A673 (cell line): ENCODE measurements at regions not wholly inside any gene's neighbourhood (a gene's known extent, or its start where the extent isn't known, plus 50 kb on each side); places are given as distances from the start of the nearest gene placed in this dataset.

Source experiments
- CTCF ChIP-seq: fragments of 300-800, 200-600 bp; sonication (generic); conservative IDR thresholded peaks from 2 replicates; pipeline ENCODE4 v1.5.1; 2017; ENCODE audit warnings: low read depth, mild to moderate bottlenecking, antibody characterized with exemption, low read length, moderate library complexity, mixed read lengths
- EZH2 ChIP-seq: fragments of 200-600 bp; sonication (generic); IDR thresholded peaks from 2 replicates; pipeline ENCODE4 v1.6.1; 2017; ENCODE audit warnings: borderline replicate concordance, low read depth, mild to moderate bottlenecking, mixed read lengths, antibody characterized with exemption, low read length; ENCODE audit not compliant: poor library complexity, severe bottlenecking

DNA sequence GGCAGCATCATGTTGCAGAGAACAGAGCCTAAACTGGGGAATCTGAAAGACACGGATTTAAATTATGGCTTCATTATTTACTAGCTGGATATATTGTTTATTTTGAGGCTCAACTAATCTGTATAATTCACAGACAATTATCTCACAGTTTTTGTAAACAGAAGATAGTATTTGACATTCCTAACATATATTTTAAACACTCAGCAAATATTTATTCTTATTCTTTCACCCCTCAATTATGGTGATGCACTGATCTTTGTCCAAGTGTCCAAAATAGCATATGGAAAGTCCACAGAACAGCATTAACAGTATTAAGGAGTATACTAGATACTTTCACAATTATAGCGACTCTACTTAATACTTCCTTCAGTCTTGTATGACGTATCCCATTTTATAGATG lies 257.0 kb downstream of the ADGRG6 start:
- TF ChIP-seq CTCF (no peak), EZH2 (no peak)
